CMK (cell line): ENCODE measurements at regions not wholly inside any gene's neighbourhood (a gene's known extent, or its start where the extent isn't known, plus 50 kb on each side); places are given as distances from the start of the nearest gene placed in this dataset.
A peak's percentile ranks its signal among the peaks of the same experiment; 100 is the strongest.
"Not testable (repeated sequence)": the region's sequence is repeated elsewhere in the genome, so short reads cannot be mapped to it uniquely, and the experiment has no call there.

ENCODE experiments used
- DNase-seq: peaks from one replicate; pipeline ENCODE4 v3.0.0-alpha.2; 2010; ENCODE audit warnings: low read depth

DNA sequence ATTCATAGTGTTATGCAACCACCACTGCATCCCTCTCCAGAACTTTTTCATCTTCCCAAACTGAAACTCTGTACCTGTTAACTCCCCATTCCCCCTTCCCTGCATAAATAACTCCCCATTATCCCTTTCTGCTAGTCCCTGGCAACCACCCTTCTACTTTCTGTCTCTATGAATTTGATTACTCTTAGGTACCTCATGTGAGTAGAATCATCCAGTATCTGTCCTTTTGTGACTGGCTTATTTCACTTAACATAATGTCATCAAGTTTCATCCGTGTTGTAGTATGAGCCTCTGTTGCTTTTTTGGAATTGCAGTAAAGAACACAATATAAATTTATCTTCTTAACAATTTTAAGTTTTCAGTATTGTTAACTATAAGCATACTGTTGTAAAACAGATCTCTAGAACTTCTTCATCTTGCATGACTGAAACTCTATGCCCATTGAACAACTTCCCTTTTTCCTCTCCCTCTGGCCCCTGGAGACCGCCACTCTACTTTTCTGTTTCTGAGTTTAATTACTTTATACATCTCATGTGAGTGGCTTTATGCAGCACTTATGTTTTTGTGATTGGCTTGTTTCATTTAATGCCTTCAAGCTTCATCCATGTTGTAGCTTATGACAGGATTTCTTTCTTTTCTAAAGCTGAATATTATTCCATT, 87.3 kb upstream of the ABCC4 start:
- no peak for DNase-seq

DNA sequence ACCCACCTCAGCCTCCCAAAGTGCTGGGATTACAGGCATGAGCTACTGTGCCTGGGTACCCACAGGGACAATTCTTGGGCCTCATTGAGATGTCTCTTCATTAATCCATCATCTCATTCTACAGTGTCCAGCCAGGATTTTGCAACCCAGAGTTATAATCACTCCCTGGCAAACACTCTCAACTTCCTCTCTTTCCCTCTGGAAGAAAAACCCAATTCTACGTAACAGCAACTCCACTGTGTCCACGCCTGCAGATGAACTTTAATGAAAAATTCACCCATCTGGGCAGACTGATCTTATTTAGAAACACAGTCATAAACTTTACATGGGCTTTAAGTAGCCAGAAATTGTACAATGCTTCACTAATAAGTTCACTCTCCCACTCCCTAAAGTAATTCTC, 90.1 kb upstream of the ABCC4 start:
- DNase-seq, result no peak

DNA sequence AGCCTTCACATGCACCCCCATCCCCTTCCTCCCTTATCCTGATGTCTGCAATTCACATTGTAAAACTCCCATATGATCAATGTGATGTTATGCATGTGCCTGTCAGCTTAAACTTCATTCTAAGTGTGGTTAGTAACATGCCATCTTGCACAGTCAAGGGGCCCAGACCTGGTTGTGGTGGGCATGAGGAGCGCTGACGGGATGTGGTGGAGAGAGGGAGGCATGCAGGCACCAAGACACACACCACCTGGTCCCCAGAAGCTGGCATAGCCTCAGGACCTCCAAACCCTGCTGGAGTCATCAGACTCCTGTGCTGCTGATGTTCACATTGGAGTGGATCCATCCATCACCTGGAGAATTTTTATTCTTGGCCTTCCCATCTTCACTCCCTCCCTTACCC, 90.5 kb upstream of the ABCC4 start:
- no peak for DNase-seq

DNA sequence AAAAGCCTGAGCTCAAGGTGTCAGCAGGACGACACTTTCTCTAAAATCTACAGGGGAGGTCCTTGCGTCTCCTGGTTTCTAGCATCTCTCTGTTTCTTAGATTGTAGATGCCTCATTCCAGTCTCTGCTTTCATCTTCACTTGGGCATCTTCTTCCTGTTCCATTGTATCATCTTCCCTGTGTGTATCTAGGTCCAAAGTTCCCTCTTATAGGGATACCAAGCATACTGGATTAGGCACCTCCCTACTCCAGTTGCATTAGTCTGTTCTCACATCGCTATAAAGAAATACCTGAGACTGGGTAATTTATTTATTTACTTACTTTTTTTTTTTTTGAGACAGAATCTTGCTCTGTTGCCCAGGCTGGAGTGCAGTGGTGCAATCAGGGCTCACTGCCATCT, 91.3 kb upstream of the ABCC4 start:
- no peak for DNase-seq

DNA sequence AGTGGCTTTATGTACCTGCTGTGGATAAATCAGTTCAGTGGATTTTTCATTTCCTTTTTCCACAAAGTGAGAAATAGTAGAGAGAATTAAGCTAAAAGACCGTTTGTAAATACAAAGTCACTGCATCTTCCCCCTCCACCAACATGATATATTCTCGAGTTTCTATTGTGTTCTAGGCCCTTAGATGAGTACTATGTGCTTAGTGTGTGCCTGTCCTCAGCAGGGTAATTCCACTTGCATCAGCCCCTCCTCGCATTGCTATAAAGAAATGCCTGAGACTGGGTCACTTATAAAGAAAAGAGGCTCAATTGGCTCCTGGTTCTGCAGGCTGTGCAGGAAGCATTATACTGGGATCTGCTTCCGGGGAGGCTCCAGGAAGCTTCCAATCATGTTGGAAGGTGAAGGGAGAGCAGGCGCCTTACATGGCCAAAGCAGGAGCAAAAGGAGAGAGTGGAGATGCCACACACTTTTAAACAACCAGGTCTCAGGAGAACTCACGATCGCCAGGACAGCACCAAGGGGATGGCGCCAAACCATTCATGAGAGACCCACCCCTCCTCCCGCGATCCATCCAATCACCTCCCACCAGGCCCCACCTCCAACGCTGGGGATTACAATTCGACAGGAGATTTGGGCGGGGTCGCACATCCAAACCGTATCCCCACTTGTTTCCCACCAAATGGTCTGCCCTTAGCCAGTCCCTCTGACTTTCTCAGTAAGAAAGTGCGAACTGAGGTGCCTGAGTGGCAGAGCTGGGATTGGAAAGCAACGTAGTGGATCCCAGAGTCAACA, 102.3 kb upstream of the ABCC4 start:
- no peak for DNase-seq

DNA sequence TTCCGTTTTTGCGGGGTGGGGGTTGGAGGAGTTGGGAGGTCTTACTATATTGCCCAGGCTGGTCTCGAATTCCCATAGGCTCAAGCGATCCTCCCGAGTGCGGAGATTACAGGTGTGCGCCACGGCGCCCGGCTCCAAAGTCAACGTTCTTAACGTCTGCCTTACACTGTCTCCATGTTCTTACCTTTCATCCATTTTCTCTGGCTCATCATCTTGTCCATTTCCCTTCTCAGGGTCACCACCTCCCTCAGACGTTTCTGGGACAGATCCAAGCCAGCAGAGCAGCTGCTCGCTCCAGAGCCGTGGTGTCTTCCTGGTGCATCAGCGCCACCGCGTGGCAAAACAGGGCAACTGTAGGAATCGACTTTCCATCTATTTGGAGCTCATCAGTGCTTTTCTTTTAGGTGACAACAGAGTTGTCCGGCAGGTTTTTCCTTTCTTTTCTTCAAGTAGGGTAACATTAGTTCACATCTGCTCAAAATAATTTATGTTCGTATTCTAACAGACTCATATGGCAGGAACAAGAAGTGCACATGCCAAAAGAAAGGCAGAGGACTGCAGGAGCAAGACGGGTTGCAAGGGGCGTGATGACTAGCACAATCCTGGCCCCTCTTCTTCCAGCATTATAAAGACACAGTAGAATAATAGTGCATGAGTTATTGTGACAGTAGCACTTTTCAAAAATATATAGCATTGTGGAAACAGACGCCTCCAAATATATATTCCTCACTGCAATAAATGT, 103.1 kb upstream of the ABCC4 start:
- peak; percentile 63 for DNase-seq

DNA sequence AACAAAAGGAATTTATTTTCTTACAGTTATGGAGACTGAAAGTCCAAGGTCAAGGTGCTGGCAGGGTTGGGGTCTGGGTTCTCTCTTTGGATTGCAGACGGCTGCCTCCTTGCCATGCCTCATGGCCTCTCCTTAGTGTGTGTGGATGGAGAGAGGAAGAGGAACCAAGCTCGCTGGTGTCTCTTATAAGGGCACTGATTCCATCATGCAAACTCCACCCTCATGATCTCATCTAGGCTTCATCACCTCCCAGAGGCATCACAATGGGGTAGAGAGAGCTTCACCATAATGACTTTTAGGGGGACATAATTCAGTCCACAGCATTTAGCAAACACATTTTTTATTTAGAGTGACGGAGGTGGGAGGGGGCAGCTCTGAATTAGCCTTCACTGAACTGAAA, 104.9 kb upstream of the ABCC4 start:
- no peak for DNase-seq

DNA sequence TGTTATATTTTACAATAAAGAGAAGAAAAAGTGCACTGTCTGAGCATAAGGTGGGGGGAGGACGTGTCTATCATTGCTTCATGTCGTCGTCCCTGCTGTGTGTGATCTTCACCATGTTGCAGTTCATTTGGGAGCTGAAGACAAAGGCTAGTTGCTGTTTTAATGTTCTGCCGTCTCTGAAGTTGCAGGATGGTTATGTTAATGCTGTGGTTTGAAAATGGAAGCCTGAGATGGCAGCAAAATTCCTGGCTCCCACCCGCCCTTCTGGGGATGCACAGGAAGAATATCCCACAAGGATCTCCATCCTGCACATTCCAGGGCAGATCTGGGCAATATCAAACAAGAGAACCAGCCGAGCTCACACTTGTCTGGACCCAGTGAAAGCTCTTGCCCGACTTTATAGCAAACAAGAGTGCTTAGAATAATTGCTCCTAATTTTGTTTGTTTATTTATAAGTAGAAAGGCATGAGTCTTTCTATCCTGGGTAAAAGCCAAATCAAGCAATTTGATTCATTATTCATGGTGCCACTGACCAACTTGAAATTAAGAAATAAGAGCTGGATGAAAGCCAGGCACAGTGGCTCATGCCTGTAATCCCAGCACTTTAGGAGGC, 110.3 kb upstream of the ABCC4 start:
- DNase-seq, result no peak

DNA sequence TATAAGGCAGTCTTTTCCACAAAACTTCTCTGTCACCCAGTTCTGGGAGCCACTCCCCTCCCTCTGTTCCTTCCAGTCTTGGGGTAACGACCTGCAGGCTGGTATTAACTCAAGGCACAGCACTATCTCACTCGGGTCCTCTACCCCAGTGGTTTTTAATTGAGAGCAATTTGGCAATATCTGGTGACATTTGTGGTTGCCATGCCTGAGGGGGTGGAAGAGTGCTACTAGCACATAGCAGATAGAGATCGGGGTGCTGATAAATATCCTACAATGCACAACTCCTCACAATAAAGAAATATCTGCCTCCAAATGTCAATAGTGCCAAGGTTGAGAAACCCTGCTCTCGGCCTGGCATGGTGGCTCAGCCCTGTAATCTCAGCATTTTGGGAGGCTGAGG, 117.7 kb upstream of the ABCC4 start:
- no peak for DNase-seq

DNA sequence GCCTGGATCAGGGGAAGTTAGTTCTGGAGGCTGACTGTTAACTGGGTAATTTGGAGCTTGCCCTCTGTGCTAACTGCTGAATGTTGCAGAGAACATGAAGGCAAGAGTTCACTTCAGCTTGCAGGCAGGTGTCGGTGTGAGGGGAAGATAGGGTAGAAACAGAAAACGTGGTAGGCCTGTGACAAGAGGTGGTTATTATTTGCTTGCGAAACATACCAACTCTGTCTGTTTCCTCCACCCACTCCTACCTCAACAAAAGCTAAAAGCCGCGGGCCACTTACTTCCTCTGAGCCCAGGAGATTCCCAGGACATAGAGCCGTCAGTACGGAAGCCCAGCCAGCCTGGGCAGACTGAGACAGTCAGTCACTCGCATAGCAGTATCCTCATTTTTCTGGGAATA, 119.2 kb upstream of the ABCC4 start:
- no peak for DNase-seq

DNA sequence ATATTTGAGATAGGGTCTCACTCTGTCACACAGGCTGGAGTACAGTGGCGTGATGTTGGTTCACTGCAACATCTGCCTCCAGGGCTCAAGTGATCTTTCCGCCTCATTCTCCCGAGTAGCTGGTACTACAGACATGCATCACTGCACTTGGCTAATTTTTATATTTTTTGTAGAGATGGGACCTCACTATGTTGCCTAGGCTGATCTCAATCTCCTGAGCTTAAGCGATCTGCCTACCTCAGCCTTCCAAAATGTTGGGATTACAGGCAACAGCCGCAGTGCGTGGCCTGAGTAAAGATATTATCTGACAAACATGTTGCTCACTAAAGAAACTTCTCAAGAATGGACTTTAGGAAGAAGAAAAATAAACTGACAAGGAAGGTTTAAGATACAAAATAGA, 125.4 kb upstream of the ABCC4 start:
- DNase-seq, result no peak

DNA sequence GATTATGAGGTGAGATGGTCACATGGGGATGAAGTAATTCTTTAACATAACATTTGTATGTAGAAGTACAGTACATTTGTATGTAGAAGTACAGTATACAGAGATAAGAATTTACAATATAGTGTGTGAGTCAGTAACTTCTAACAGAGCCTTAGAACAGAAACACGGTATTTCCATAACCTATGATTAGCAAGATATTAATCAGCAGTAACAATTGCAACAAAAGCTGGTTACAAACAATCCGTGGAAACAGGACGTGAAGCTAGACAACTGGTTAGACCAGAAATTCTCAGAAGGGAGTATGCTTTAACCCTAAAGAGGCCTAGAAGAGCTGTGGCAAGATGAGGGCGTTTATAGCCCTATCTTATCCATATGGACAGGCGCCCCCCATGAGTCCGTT, 122.0 kb upstream of the CLDN10 start:
- not testable (repeated sequence) for DNase-seq

DNA sequence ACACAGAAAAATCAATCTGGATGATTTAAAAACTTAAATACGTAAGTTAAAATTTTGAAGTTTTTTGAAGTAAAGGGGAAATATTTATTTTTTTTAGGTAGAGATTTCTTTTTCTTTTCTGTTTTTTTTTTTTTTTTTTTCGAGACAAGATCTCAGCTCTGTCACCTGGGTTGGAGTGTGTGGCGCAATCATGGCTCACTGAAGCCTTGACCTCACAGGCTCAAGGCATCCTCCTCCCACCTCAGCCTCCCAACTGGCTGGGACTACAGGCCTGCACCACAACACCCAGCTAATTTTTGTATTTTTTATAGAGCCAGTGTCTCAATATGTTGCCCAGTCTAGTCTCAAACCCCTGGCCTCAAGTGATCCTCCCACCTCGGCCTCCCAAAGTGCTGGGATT, 120.4 kb upstream of the CLDN10 start:
- no peak for DNase-seq

DNA sequence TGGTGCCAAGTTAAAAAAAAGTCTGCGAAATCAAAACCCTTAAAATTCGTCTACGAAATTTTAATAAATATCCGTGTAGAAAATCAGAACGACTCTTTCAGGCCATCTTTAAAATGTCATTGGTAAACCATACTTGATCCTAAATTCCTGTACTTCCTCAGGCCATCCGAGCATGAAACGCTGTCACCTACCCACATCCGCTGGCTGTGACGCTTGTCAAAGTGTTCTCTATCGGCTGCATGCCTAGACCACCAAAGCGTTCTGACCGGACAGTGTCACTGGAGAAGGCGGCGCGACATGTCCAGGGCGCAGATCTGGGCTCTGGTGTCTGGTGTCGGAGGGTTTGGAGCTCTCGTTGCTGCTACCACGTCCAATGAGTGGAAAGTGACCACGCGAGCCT, 119.0 kb upstream of the CLDN10 start:
- DNase-seq, result no peak

DNA sequence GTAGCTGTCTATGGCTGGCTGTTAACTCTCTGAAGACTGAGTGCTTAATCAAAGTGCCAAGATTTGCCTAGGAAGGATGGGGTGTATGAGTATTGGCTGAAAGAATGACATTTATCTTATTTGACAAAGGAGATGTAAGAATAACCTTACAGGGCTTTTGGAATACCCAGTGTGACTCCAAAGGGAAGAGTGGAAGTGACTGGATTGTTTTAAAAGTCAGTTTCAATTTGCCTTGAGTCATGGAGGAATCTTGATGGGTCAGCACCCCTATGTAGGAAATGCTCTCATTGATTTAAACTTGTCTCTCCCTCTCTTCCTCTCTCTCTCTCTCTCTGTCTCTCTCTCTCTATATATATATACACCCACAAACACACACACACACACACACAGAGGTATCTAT, 118.4 kb upstream of the CLDN10 start:
- no peak for DNase-seq

DNA sequence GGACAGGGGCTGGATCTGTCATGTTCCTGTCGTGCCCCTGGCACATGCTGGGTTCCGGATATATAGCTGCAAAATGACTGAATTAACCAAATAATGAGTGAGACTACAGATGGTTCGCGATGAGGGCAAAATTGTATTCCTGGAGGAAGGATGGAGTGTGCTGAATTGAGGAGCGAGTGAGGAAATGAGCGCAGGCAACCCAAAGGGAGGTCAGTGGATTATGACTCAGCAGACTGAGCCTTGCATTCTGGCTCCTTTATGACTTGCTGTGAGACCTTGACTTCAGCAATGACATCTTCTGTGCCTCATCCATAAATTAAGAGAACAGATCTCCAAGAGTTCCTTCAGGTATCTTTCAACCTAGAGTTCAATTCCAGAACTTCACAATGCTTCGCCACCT, 115.0 kb upstream of the CLDN10 start:
- no peak for DNase-seq

DNA sequence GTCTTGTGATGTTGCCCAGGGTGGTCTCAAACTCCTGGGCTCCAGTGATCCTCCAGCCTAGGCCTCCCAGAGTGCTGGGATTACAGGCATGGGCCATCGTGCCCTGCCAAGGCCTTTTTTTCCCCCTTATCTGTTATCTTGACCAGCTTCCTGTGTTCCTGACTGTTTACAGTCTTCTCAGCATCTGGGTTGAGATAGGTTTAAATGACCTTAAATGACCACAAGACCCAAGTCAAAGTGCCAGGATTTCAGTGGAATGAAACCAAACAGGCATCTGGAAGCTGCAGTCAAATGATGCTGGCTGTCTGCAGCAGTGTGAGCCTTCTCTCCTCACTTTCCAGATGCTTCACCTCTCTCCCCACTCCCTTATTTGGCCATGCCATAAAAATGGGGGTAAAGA, 114.2 kb upstream of the CLDN10 start:
- peak; percentile 58 for DNase-seq

DNA sequence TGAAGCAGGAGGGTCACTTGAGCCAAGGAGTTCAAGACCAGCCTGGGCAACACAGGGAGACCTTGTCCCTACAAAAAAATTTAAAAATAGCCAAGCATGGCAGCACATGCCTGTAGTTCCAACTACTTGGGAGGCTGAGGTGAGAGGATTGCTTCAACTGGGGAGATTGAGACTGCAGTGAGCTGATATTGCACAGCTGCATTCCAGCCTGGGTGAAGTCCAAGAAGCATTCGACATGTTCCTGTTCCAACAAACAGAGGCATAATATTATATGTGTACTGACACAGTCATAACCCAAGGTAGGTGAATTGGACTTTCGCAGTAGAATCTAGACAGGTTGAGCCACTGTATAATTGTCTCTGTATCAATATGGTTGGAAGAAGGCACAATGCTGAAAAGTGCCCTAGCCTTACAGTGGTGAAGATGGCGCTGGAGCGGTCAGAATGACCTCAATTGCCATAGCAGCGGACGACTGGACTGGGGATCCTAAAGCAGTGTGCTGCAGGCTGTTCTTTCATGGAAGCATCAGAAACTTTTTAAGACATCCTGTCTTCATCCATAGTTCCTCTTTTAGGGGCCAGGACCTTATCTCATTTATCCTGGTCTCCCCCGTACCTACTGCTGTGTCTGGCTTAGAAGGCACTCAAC, 112.0 kb upstream of the CLDN10 start:
- no peak for DNase-seq

DNA sequence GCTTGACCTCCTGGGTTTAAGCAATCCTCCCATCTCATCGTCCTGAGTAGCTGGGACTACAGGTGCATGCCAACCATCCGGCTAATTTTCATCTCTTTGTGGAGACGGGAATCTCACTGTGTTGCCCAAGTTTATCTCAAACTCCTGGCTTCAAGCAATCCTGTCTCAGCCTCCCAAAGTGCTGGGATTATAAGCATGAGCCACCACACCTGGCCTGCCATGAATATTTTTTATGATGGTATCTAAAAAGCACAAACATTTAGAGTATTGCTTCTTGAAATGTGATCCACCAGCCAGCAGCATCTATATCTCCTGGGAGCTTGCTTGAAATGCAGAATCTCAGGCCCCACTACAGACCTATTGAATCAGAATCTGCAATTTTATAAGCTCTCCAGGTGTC, 111.2 kb upstream of the CLDN10 start:
- DNase-seq, result no peak

DNA sequence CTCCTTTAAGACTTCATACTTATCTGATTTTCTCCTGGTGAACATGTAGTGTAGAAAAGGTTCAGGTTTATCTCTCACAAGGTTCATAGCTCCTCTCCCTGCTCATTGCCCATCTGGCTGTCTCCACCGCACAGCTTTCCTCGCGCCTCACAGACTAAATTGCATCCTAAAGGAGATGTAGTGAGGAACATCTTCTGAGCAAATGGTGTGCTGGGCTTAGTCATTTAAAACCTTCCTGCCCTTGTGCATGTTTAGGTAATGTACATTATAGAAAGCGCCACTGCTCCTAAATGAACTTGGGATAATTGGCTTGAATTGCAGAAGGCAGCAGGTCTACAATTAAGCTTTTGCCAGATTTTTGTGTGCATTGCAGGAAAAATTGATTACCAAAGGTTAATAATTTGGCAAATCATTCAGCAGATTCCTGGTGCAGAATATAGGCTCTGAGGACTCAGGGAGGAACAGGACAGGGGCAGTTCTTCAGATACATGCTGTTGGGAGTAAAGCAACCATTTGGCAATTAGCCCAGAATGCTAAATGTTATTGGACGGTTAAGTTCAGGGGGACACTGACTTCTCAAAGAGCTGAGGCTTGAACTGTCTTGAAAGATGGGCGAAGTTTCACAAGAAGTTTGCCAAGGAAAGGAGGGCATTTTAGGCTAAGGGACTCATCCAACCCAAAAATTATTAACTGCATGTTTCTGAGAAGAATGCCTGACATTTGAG, 108.4 kb upstream of the CLDN10 start:
- no peak for DNase-seq

DNA sequence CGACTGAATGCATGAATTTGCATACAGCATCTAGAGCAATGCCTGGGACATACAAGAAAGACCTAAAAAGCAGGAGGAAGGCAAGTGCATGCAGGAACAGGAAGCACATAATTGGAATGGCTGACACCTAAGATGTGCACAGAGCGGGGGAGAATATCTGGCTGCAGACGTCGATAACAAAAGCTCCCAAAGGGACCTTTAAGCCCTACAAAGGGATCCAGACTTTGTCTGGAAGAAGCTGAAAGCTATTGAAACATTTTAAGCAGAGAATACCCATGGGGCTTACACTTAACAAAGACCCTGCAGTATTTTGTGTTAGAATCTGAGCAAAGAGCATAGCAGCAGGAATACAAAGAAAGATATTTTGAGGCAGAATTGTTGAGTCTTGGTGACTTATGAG, 107.4 kb upstream of the CLDN10 start:
- no peak for DNase-seq

DNA sequence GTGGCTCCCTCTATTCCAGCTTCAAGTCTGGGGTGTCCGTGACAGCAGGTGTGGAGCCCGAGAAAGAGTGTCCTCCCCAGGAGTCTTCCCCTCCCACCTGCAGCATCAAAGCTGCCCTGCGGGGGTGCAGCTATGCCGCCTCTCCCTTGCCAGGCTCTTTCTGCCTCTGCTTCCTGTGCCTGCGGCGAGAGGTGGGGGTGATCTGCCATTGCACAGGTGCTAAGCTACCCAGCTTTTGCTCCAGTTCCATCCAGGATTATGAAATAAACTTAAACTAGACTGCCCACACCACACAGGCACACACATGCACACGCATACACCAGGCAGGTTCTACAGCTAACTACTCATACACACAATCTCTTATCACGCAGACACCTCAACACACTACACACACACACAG, 104.7 kb upstream of the CLDN10 start:
- DNase-seq, result no peak
